PFSK-1 (cell line): ENCODE measurements at regions not wholly inside any gene's neighbourhood (a gene's known extent, or its start where the extent isn't known, plus 50 kb on each side); places are given as distances from the start of the nearest gene placed in this dataset.

Experiments
- FOXP2 ChIP-seq: optimal IDR thresholded peaks from 2 replicates; pipeline ENCODE3; 2011; ENCODE audit warnings: borderline replicate concordance, control low read depth, inconsistent platforms; ENCODE audit not compliant: insufficient read depth; ENCODE audit errors: extremely low read length, extremely low read depth
- POLR2AphosphoS5 ChIP-seq: IDR thresholded peaks from 2 replicates; pipeline ENCODE4 v1.6.1; 2012; ENCODE audit warnings: low read depth, mild to moderate bottlenecking, control low read depth, low read length, moderate library complexity
- REST ChIP-seq, 2 experiments: IDR thresholded peaks; 2 replicates each; pipeline versions ENCODE4 v1.6.1 to v1.8.0; 2011 to 2012; ENCODE audit warnings: low read depth in 2 of 2, low read length in 2 of 2, control low read depth in 1 of 2, inconsistent platforms in 1 of 2, mild to moderate bottlenecking in 1 of 2, moderate library complexity in 1 of 2; ENCODE audit not compliant: insufficient read depth in 1 of 2
- SIN3A ChIP-seq: IDR thresholded peaks from 2 replicates; pipeline ENCODE4 v1.6.1; 2012; ENCODE audit warnings: mild to moderate bottlenecking, low read length, moderate library complexity, borderline replicate concordance; ENCODE audit not compliant: insufficient read depth
- TAF1 ChIP-seq: IDR thresholded peaks from 2 replicates; pipeline ENCODE4 v1.6.1; 2012; ENCODE audit warnings: low read length, control low read depth, borderline replicate concordance; ENCODE audit not compliant: insufficient read depth

GRCh38 chr22:49133541-49133940, 694.1 kb downstream of the BRD1 start:
- no peak for TF ChIP-seq SIN3A
- TF ChIP-seq TAF1: no peak
- TF ChIP-seq POLR2AphosphoS5: no peak
- no peak for TF ChIP-seq FOXP2
- no peak for TF ChIP-seq REST (IDR thresholded peaks at IDR 0.05; ENCODE audit: insufficient read depth in 1 of 2, low read depth in 2 of 2, low read length in 2 of 2)

GRCh38 chr22:49132009-49132408, 695.7 kb downstream of the BRD1 start:
- no peak for TF ChIP-seq POLR2AphosphoS5
- no peak for TF ChIP-seq REST (IDR thresholded peaks at IDR 0.05; ENCODE audit: insufficient read depth in 1 of 2, low read depth in 2 of 2, low read length in 2 of 2)
- no peak for TF ChIP-seq FOXP2
- TF ChIP-seq SIN3A: no peak
- TF ChIP-seq TAF1: no peak

GRCh38 chr22:49129736-49130135, 697.9 kb downstream of the BRD1 start:
- TF ChIP-seq REST (IDR thresholded peaks at IDR 0.05; ENCODE audit: insufficient read depth in 1 of 2, low read depth in 2 of 2, low read length in 2 of 2) (no peak), TAF1 (no peak), POLR2AphosphoS5 (no peak), SIN3A (no peak), FOXP2 (no peak)

- TF ChIP-seq FOXP2: no peak
- no peak for TF ChIP-seq REST (IDR thresholded peaks at IDR 0.05; ENCODE audit: insufficient read depth in 1 of 2, low read depth in 2 of 2, low read length in 2 of 2)
- no peak for TF ChIP-seq SIN3A
- no peak for TF ChIP-seq POLR2AphosphoS5
- TF ChIP-seq TAF1: no peak
Measured at GRCh38 chr22:49128874-49129273, 698.8 kb downstream of the BRD1 start.

- no peak for TF ChIP-seq SIN3A
- no peak for TF ChIP-seq REST (IDR thresholded peaks at IDR 0.05; ENCODE audit: insufficient read depth in 1 of 2, low read depth in 2 of 2, low read length in 2 of 2)
- TF ChIP-seq POLR2AphosphoS5: no peak
- no peak for TF ChIP-seq FOXP2
- TF ChIP-seq TAF1: no peak
Measured at GRCh38 chr22:49124608-49125007, 703.1 kb downstream of the BRD1 start.
